HG03460 (cell line): ENCODE measurements at regions not wholly inside any gene's neighbourhood (a gene's known extent, or its start where the extent isn't known, plus 50 kb on each side); places are given as distances from the start of the nearest gene placed in this dataset.

Experiments used
- ATAC-seq: cut with Tn5 transposase; IDR thresholded peaks from one replicate; pipeline ENCODE4 v1.9.1; 2021; ENCODE audit not compliant: unreplicated experiment

DNA sequence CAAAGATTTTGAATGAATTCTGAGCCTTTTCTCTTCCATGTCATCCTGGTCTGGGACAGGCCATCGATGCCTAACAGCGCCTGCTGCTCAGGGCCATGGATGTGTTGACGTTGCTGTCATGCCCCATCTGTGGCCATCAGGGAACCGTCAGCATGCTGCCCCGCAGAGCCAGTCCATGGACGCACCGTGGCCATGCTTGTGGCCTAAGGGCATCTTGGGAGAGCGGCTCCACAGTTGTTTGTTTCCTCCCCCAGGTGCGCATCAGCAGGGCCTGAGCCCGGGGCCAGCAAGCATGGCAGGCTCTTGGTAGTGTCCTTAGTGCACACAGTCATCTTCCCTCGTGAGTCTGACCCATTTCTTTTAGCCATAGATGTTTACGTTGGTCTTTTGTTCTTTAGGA is 142.7 kb downstream of the VAPA start:
- ATAC-seq = no peak

DNA sequence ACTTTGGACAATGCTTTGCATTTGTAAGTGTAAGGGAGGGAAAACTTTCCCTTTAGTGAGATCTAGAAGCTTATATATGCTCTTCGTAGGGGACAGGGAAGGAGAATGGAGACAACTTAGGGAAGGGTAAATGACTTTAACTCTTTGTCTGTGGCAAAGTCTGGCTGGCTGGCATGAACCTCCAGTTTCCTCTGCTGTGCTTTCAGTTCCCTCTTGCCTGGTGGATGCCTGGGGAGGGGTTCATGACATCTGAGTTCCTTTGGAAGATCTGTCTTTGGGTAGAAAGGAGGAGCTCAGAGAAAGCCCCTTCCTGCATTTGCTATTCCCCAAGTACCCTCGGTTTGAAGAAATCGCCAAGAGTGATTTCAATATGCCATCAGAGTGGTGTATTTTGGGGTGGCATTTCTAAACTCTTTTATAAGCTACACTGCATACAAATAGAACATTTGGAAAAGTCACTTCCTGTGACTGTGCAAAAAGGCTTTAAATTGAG is 143.6 kb downstream of the VAPA start:
- no peak for ATAC-seq

DNA sequence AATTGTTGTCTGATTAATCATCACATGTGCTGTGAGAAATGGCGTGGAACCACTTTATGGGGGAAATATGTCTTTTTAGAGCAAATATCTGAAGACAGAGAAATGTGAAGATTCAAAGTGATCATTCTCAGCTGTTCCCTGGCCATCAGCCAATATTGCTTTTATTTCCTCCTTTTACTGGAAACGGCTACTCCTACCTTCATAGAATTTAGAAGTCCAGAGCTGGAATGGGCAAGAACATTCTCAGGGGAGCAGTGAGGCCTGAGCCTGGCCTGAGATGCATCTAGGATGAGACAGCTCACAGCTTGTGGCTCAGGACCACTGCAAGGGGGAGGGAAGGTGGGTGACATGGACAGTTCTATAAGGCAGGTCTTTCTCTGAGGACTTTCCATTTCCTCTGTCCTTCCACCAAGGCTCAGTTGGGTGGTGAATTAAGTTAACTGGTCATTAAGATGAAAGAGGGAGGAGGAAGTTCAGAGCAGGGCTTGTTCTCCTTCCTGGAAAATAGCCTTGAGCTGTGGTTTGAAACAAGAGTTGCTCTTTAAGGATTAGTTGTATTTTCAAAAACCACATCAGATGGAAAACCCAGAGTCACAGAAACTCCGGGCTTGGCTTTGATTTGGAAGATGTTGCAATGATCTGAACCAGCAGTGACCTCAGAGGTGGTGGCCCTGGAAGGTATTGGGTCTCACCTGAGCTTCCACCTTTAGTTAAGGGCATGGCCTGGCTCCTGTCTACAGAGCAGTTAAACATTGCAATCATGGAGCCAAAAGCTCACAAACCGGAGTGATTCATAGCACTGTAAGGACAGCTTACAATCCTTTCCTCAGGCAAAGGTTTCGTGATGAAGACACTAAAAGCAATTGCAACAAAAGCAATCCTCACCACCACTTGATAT is 144.3 kb downstream of the VAPA start:
- no peak for ATAC-seq

DNA sequence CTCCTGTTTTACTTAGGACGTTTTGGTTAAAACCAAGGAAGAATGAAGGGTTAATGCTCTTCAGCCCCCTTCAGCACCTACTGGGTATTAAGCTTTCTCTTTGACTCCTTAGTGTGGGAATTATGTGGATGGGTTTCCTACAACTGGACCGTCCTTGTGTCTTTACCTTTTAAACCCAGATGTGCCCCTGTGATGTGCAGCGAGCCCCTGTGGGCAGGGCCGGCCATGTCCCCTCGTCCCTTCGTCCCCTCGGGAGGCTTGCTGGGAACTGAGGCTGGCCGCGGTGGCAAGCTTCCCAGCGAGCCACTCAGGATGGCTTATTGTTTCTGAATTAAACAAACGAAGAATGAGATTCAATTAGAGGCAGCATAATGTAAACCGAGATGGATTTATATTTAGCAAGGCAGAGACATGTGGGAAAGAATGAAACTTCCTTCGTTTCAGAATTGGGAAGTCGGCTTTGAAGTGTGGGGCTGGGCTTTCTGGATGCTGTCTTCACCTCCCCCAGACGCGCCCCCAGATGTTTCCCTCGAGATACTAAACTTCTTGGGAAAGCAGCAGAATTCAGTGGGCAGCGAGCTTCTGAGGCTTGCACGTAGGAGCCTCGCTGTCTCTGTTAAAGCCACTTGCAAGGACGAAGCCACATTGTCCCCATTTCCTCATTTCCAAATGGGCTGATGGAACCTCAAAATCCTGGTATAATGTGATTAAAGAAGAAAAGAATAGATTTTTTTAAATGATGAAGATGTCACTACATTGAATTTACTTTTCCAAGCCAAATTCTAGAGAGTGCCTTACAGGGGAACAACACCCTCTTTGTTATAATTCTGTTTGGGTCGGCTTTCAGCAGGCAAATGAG is 146.0 kb downstream of the VAPA start:
- ATAC-seq = no peak

DNA sequence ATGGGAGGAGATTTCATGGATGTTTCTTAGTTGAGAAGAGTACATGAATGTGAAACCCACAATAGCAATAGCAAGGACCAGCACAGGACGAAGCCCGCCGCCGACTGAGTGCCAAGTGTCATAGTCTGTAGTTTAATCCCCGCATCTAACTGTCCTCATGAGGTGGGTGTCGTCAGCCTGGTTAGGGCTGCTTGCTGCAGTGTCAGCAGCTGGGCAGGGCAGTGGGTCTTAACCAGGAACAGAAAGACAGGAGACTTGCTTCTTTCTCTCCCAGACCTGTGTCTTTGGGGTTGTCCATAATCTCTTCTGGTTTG is 146.6 kb downstream of the VAPA start:
- ATAC-seq = no peak

DNA sequence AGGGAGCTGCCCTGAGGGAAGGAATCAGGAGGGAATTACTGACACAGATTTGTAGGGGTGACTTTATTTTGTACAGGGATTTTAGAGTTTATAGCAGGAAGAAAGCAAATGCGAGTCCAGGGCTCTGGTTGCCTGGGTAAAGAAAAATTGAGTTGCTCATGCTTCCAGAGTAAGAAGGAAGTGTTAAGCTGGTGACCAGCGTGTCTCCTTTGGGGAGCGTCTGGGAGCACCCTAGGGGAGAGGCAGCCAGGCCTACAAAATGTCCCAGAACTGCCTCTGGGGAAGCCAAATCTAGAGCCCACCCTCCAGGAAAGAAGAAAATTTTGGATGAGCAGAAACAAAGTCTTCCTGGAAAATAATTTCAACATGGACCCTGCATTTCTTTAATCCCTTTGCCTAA is 147.0 kb downstream of the VAPA start:
- no peak for ATAC-seq

DNA sequence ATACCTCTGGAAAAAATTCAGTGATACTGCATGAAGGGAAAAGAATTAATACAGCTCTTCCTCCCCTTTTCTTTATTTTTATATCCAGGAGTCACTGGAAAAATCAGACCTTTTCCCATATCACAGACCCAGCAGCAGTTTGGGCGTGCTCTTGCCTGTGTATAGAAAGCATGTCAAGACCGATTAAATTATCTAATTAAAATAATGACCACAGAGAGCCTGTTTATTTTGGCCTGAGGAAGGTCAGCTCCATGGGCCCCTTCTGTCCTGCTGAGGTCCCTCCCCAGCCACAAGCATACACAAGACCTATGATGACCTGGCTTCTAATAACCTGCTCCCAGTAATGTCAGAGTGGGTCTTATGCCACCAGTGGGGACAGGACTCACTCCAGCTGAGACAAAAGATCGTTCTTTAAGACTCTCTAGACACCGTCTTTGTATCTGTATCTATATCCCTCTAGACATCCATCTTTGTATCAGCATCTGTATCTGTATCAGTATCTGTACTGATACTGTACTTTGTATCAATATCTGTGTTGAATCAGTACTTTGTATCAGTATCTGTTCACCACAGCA is 147.8 kb downstream of the VAPA start:
- ATAC-seq = no peak

DNA sequence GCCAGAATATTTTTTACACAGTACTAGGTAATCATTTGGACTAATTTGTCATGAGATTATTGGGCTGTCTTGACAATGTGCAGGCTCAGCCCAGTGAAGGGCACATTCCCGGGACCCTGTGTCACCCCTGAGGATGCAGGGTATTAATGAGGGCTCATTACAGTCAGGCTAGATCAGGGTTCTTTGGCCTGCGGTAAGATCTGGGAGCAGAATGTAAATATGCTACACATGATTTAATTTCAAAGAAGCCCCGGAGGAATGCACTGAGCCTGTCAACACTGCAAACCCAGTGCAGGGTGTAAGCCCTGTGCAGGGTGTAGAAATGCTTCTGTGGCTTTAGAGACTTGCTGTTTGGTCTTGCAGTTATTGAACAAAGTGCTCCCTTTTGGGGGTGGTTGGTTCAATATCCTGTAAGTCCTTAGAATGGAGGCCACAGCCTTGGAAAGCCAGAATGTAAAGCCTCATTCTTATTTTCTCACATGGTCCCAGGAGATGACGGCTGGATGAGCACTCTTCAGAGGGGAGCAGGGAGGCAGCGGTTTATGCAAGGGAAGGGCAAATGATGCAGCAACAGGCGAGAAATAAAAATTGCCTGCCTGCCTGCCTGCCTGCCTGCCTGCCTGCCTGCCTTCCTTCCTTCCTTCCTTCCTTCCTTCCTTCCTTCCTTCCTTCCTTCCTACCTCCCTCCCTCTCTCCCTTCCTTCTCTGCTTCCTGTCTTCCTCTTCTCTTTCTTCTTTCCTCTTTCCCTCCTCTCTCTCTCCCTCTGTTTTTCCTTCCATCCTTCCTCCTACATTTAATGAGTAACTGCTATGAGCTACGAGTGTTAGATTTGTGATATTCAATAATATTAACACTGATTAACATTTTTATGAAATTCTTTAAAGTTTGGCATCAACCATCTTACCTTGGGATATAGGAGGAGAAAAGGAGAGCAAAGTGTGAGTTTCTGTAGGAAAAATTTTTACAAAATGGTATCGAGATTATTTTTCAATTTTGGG is 148.8 kb downstream of the VAPA start:
- ATAC-seq = no peak

DNA sequence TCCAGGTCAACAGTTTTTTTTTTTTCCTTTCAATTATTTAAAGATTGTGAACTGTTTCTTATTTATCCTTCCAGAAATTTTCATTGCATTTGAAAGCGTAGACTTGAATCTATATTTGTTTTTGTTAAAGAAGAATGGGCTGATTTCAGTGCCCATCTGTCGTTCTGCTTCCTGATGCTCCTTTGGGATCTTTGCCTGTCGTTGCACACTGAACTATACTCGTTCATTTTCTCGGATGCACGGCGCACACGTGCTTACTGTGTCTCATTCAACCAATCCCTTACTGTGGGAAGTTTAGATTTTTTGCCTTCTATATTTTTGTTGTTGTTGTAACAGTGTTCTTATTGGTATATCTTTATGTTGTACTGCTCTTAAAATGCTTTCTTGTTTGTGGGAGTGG is 149.7 kb downstream of the VAPA start:
- ATAC-seq = no peak

DNA sequence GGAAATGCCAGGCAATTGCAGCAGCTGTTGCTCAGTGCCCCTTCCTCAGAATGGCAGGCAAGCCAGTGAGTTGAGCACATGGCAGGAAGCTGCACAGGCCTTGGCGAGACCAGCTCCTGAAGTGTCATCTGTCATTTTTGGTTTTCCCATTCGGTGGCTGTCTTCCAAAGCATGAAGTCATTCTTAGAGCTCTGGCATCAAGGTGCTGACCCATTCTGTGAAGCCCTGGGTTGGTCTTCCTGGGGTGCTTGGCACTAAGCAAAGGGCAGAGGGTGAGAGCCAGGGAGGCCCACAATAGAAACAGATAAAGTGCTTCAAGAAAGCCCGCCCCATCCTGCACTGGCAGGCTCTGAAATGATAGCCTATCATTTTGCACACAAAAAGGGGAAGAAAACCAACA is 150.5 kb downstream of the VAPA start:
- ATAC-seq = no peak

DNA sequence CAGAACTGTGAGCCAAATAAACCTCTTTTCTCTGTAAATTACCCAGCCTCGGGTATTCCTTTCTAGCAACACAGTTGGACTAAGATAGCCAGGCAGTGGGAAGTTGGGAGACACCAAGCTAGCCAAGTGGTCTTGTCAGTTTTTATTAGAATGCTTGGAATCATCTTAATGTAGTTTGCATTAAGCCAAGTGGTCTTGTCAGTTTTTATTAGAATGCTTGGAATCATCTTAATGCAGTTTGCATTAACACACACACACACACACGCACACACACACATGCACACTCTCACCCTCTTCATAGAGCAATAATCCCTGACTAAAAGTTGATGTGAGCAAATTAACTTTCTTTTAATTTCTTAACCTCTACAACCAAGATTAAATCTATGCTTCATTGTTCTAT is 151.5 kb downstream of the VAPA start:
- no peak for ATAC-seq

DNA sequence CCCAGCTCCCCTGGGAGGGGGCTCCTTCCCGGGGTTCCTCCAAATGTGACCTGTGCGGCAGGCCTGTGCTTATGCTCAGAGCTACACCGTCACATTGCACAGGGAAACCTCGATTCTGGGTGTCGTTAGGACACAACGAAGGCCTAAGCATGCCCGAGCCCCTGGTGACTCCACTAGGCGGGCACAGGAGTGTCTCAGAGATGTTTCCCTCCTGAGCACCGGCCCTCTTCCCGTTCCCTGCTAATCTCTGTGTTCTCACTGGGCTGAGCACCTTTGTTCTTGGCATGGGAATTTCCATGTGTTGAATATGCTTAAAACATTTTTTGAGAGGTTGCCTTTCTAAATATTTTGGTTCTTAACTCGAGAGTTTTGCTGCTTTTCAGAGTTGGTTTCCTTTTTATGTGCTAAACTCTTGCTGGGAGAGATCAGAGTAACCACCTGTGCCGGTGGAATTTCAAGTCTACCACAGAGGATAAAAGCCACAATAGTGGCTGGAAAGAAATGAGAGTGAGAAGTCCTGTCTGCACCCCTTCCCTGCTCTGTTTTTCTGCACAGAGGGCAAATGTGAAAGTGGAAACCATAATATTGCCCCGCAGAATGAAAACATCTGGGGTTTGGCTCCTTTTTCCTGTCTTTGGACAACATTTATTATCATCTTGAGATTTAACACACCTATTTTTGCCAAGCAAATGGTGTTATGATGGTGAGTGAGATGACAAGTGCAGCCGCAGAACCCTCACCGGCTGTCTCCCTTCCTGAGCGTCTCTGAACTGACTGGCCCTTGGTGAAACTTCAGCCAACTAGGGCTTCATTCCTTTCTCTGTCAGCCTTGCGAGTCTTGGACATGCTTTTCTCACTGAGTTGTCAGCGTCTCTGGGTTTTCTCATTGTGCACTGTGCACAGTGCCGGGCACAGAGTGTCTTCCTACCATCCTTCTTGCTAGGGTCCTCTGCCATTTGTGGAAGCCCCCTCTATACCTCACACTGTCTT is 154.1 kb downstream of the VAPA start:
- ATAC-seq = no peak

DNA sequence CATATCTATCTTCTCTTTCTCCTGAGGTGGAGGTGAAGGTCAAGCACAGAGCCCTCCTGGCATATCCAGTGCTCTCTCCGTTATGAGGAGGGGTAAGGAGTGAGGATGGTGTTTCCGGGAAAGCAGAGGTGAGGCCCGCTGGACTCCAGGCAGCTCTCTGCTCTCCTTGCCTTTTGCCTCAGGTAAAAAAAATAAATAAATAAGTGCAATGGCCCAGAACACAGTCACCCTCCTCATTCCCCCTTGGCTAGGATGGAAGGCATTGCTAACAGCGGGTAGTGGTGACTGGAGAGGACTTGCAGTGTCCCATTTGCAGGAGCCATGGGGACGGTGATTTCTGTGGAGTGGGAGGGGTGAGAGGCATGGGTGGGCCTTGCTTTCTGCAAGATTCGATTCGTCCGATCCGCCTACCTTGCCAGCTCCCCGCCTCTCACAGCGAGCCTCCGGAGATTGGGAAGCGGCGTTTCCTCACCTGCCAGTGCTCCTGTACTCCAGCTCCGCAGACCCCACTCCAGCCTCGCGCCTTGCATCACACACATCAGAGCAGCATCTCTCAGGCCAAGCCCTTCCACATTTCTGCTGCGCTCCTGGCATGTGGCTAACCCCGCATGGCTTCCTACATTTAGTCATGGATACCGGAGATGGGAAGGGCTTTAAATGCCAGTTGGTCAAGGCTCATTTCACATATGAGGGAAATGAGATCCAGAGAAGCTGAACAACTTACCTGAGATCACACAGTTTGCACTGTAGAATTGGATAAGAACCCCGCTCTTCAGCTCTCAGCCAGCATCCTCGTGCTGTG is 155.2 kb downstream of the VAPA start:
- no peak for ATAC-seq

DNA sequence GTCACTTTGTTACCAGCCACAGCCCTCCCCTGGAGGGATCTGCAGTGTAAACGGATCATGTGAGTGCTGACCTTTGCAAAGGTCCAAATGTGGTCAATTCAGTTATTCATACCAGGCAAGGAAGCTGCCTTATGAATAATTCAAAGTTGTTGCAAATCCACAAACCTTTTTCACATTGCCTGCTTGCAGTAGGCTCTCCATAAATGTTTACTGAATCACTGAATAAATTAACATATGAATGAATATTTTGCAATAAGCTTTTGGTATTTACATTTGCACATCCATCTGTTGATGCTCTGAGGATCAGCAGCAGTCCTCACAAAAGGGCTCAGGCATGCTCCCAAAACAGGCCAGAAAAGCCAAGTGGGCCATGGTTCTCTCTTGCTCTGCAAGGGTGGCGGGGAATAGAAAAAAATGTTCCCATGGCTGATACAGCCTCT is 156.8 kb downstream of the VAPA start:
- no peak for ATAC-seq

DNA sequence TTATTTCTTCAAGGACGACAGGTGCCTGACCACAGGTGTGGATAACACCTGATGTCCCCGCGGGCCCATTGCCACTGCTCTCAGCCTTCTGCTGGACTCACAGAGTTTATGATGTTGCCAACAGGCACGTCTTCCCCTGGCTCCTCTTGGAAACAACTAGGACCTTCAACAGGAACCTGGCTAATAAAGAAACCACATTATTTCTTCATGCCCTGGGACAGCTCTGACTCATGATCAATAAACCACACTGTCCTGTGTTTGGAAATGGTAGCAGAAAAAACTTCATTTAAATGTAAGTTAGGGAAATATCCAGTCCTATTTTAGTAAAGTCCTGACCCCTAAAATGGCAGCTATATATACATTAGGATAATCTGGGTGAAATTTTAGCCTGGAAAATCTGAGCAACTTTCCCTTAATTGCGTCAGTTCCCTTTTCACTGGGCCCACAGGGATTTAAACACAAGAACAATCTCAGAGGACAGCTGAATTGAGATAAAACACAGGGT is 158.9 kb downstream of the VAPA start:
- ATAC-seq = no peak

DNA sequence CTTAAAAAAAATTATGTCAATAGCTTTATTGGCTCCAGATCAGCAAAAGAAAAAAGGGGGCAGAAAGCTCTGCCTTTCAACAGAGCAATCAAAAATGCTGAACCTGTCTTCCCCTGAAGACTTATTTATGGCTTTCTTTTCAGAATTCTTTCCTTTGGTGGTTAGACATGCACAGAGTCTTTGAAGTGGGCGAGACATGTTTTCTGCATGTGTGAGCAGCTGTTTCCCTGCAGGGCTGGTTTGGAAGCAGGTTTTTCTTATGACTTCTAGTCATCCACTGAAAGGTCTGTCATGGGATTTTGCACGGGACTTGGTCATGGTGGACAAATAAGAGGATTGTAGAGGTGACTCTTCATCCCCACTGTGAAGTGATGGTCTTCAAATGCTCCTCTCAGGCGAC is 160.3 kb downstream of the VAPA start:
- no peak for ATAC-seq

DNA sequence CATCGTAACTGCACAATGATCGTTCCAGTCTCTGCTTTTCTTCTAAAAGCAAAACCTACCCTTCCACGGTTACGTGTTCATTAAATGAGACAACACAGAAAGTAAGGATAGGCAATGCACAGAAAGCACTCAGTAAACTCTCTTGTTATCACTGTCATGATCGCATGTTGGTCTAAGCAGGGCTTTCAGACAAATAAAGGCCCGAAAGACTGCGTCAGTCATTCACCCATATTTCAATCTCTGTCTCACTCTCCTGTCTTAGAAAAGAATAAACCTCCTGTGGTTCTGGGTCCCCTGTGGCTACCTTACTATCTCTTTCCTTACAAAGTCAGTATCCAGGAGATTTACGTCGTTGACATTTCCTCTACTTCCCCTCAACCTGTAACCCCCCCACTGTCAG is 160.9 kb downstream of the VAPA start:
- ATAC-seq = no peak

DNA sequence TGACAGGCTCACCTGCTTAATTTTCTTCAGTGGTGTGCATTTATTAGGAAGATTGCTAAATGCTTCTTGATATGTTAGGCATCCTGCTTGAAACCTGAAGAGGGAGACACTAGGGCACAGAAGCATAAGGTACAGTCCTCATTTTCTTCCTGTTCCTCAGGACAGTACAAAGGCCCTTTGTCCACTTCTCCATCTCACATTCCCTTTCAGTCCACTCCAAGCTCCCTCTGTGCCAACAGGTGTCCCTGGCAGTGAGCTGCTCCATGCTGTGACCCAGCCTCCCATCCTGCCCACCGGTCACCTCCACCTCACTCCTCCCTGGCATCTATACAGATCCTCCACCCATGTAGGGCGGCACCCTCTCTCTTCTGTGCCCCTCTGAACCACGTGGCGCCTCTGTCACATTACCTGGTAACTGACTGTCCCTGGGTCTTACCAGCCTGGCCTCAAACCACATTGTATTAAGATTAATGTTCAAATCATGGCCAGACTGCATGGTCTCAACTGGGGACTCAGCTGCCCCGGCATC is 162.8 kb downstream of the VAPA start:
- ATAC-seq = no peak
